ENCODE measurements at regions not wholly inside any gene's neighbourhood (a gene's known extent, or its start where the extent isn't known, plus 50 kb on each side); places are given as distances from the start of the nearest gene placed in this dataset.

GRCh38 chr2:5982193-5982902 lies 290.2 kb downstream of the SOX11 start (continued):
- TF ChIP-seq BCL11A (IDR thresholded peaks at IDR 0.05; ENCODE audit: low read depth in 2 of 2, low read length in 2 of 2) (no peak), JUN (IDR thresholded peaks at IDR 0.05; ENCODE audit: low read depth, low read length) (no peak), BACH1 (IDR thresholded peaks at IDR 0.05; ENCODE audit: low read length) (no peak), RXRA (IDR thresholded peaks at IDR 0.05; ENCODE audit: insufficient read depth, low read depth, low read length) (no peak)

Measured in H1 (cell line).